Endothelial cell of umbilical vein (primary cell): ENCODE measurements at regions not wholly inside any gene's neighbourhood (a gene's known extent, or its start where the extent isn't known, plus 50 kb on each side); places are given as distances from the start of the nearest gene placed in this dataset.

Source experiments
- BruUV-seq: library from RNA; stranded (reverse); fragments of 400-500 nt; replicated peaks from 2 replicates; lab custom pipeline; 2021; lab: Mats Ljungman, UMichigan
- CTCF ChIA-PET: fragments of 300-600, 350-600 bp; sonication (Branson Sonifier 250); formaldehyde crosslinking; loops from one replicate; lab custom pipeline; 2021; ENCODE audit warnings: antibody characterized with exemption, inconsistent platforms; lab: Charles Lee
- POLR2A ChIA-PET: fragments of 300-600, 350-600 bp; sonication (Branson Sonifier 250); formaldehyde crosslinking; loops from one replicate; lab custom pipeline; 2021; ENCODE audit warnings: antibody characterized with exemption, inconsistent platforms; lab: Charles Lee
- DNase-seq: peaks from one replicate; pipeline ENCODE4 v3.0.0-alpha.2; 2011; ENCODE audit warnings: low read depth, low spot score
- FAIRE-seq: peaks from 2 replicates; lab custom pipeline; 2011; peaks lifted over from hg19 to GRCh38; lab: Jason Lieb, UNC
- H2AFZ ChIP-seq: 2 replicates; pipeline ENCODE4 v1.6.0; 2012; ENCODE audit warnings: low read depth, low read length, control low read depth, inconsistent platforms
- H3K27ac ChIP-seq: 2 replicates; pipeline ENCODE4 v1.5.1; 2011; ENCODE audit warnings: low read depth, mild to moderate bottlenecking, control low read depth, low read length, moderate library complexity; ENCODE audit not compliant: insufficient read depth
- H3K27me3 ChIP-seq, 2 experiments: 2 replicates each; pipeline versions ENCODE4 v1.6.0 to v1.6.1; 2011; ENCODE audit warnings: low read length in 2 of 2, mixed read lengths in 1 of 2; ENCODE audit not compliant: control insufficient read depth in 2 of 2, insufficient read depth in 2 of 2
- H3K36me3 ChIP-seq, 2 experiments: 2 replicates in 1 of 2; 3 replicates in 1 of 2; pipeline ENCODE4 v1.5.1; 2011; ENCODE audit warnings: low read length in 2 of 2, mild to moderate bottlenecking in 1 of 2, moderate library complexity in 1 of 2; ENCODE audit not compliant: control insufficient read depth in 2 of 2, insufficient read depth in 2 of 2; ENCODE audit errors: extremely low read depth in 1 of 2
- H3K4me1 ChIP-seq: 3 replicates; pipeline ENCODE4 v1.5.1; 2011; ENCODE audit warnings: mild to moderate bottlenecking, low read length; ENCODE audit not compliant: control insufficient read depth, insufficient read depth; ENCODE audit errors: extremely low read depth
- H3K4me2 ChIP-seq: 2 replicates; pipeline ENCODE4 v1.6.1; 2011; ENCODE audit warnings: low read length, control low read depth, mixed read lengths; ENCODE audit not compliant: insufficient read depth
- H3K4me3 ChIP-seq, 3 experiments: fragments of 200-600 bp in 1 of 3; sonication (generic), shearing (Covaris generic) in 1 of 3; replicated peaks in 1 of 3; 2 replicates each; pipeline ENCODE4 v1.5.1; 2011 to 2016; ENCODE audit warnings: control low read depth in 3 of 3, low read length in 3 of 3, mild to moderate bottlenecking in 2 of 3, inconsistent platforms in 1 of 3, low read depth in 1 of 3, moderate library complexity in 1 of 3; ENCODE audit not compliant: insufficient read depth in 1 of 3
- H3K79me2 ChIP-seq: 2 replicates; pipeline ENCODE4 v1.6.0; 2012; ENCODE audit warnings: low read length, inconsistent platforms; ENCODE audit not compliant: control insufficient read depth, insufficient read depth
- H3K9ac ChIP-seq: replicated peaks from 2 replicates; pipeline ENCODE3; 2011; ENCODE audit warnings: low read length, control low read depth; ENCODE audit not compliant: insufficient read depth; ENCODE audit errors: extremely low read depth
- H3K9me1 ChIP-seq: replicated peaks from 3 replicates; pipeline ENCODE4 v1.6.0; 2011; ENCODE audit warnings: mild to moderate bottlenecking, low read length; ENCODE audit not compliant: control insufficient read depth, insufficient read depth; ENCODE audit errors: extremely low read depth
- H3K9me3 ChIP-seq: replicated peaks from 2 replicates; pipeline ENCODE4 v1.5.1; 2012; ENCODE audit warnings: low read length, inconsistent platforms; ENCODE audit not compliant: control insufficient read depth, insufficient read depth
- H4K20me1 ChIP-seq: replicated peaks from 2 replicates; pipeline ENCODE3; 2011; ENCODE audit warnings: mild to moderate bottlenecking, low read length; ENCODE audit not compliant: control insufficient read depth, insufficient read depth; ENCODE audit errors: extremely low read depth
- CTCF ChIP-seq, 2 donors: IDR thresholded peaks; 1 replicate in 1 of 2; 2 replicates in 1 of 2; pipeline ENCODE4 v1.5.1; 2011; ENCODE audit warnings: low read length in 2 of 2, mild to moderate bottlenecking in 2 of 2, moderate library complexity in 2 of 2, control low read depth in 1 of 2, inconsistent platforms in 1 of 2, low read depth in 1 of 2; ENCODE audit not compliant: insufficient read depth in 1 of 2; ENCODE audit errors: extremely low read depth in 1 of 2
- EZH2 ChIP-seq: IDR thresholded peaks from 2 replicates; pipeline ENCODE4 v1.6.1; 2012; ENCODE audit warnings: borderline replicate concordance, low read depth, mild to moderate bottlenecking, moderate library complexity, low read length, inconsistent platforms; ENCODE audit not compliant: severe bottlenecking
- FOS ChIP-seq: IDR thresholded peaks from 2 replicates; pipeline ENCODE4 v1.6.1; 2011; ENCODE audit warnings: mild to moderate bottlenecking, low read length, moderate library complexity, borderline replicate concordance; ENCODE audit not compliant: insufficient read depth
- GATA2 ChIP-seq: IDR thresholded peaks from 2 replicates; pipeline ENCODE4 v1.7.0; 2011; ENCODE audit warnings: low read depth, mild to moderate bottlenecking, moderate library complexity, mixed read lengths, low read length; ENCODE audit not compliant: insufficient read length, insufficient read depth
- JUN ChIP-seq: IDR thresholded peaks from 2 replicates; pipeline ENCODE4 v1.6.1; 2011; ENCODE audit warnings: borderline replicate concordance, low read depth; ENCODE audit not compliant: insufficient read length, insufficient read depth
- MAX ChIP-seq: IDR thresholded peaks from 2 replicates; pipeline ENCODE4 v1.6.1; 2011; ENCODE audit not compliant: insufficient read depth, insufficient read length
- MYC ChIP-seq: IDR thresholded peaks from one replicate; pipeline ENCODE4 v1.6.1; 2011; ENCODE audit warnings: mild to moderate bottlenecking, low read depth, low read length
- POLR2A ChIP-seq: IDR thresholded peaks from 2 replicates; pipeline ENCODE4 v1.6.1; 2012; ENCODE audit warnings: low read depth, mild to moderate bottlenecking, control low read depth, low read length
- POLR2AphosphoS5 ChIP-seq: IDR thresholded peaks from 2 replicates; pipeline ENCODE4 v1.6.1; 2012; ENCODE audit warnings: low read depth, mild to moderate bottlenecking, control low read depth, low read length, moderate library complexity; ENCODE audit not compliant: insufficient read depth
- dilution Hi-C: fragments of 300-500 bp; cut with MboI; formaldehyde crosslinking; loops from one replicate; pipeline ENCODE4 v1.15.0; 2019; ENCODE audit warnings: low sequenced_read_pairs; ENCODE audit not compliant: extremely low pct_ligation_motif_present
- intact Hi-C: fragments of 100-400 bp; cut with micrococcal nuclease; formaldehyde crosslinking; loops from one replicate; pipeline ENCODE4 v1.10.0; 2022

- TF ChIP-seq CTCF (IDR thresholded peaks at IDR 0.05; ENCODE audit: extremely low read depth in 1 of 2, insufficient read depth in 1 of 2, low read depth in 1 of 2, low read length in 2 of 2) (no peak), POLR2AphosphoS5 (no peak)
- intact Hi-C loops (no loop called here), dilution Hi-C loops (no loop called here)
- Histone ChIP-seq H2AFZ (no peak overlapping the region), H3K9ac (no peak overlapping the region), H3K4me1 (no peaks in the 10 kb centered on the region), H3K9me1 (no peaks in the 10 kb centered on the region), H3K27ac (no peak overlapping the region), H3K79me2 (no peaks in the 10 kb centered on the region), H3K36me3 (no peaks in the 10 kb centered on the region), H3K4me3 (no peak overlapping the region), H3K4me2 (no peak overlapping the region), H3K9me3 (no peaks in the 10 kb centered on the region), H3K27me3 (no peaks in the 10 kb centered on the region), H4K20me1 (no peaks in the 10 kb centered on the region)
- no peak for DNase-seq
- no peak for FAIRE-seq
- POLR2A ChIA-PET, result no interaction called here
- CTCF ChIA-PET, result no interaction called here
- no TSS peak for BruUV-seq
Observed at GRCh38 chr7:119228482-119228881, 1004.0 kb downstream of the ANKRD7 start.

DNA sequence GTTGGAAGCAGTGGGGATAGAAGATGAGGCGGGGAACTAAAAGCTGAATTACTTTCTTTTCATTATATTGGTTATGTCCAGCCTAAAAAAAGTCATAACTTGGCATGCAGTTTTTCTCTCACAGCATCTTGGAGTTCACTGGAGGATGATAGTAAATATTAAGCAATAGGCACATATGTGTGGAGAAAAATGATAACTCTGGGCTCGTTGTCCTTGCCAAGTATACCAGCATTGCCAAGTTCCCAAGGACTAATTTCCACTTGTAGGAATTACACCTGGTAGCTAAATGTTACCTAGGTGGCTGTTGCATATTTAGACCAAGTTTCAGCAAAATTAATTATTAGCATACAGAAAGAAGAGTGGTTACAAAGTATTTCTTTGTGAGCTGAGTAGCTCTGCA is 1007.6 kb downstream of the ANKRD7 start:
- H3K4me3 ChIP-seq, result no peak overlapping the region
- FAIRE-seq (no peak), DNase-seq (no peak)
- H3K27me3 ChIP-seq, result no peaks in the 10 kb centered on the region
- H3K4me1 ChIP-seq, result no peaks in the 10 kb centered on the region
- no peak overlapping the region for H3K9ac ChIP-seq
- BruUV-seq, result no TSS peak
- H3K36me3 ChIP-seq, result no peaks in the 10 kb centered on the region
- intact Hi-C loops, result no loop called here
- no peak overlapping the region for H2AFZ ChIP-seq
- ChIA-PET CTCF (no interaction called here), POLR2A (no interaction called here)
- dilution Hi-C loops, result no loop called here
- no peaks in the 10 kb centered on the region for H3K9me1 ChIP-seq
- H3K79me2 ChIP-seq, result no peaks in the 10 kb centered on the region
- no peak overlapping the region for H3K4me2 ChIP-seq
- H4K20me1 ChIP-seq, result no peaks in the 10 kb centered on the region
- TF ChIP-seq FOS, result no peak
- no peak for TF ChIP-seq MYC
- no peak for TF ChIP-seq GATA2
- TF ChIP-seq EZH2, result no peak
- no peak for TF ChIP-seq MAX
- TF ChIP-seq JUN, result no peak
- TF ChIP-seq POLR2A, result no peak
- TF ChIP-seq CTCF (IDR thresholded peaks at IDR 0.05; ENCODE audit: extremely low read depth in 1 of 2, insufficient read depth in 1 of 2, low read depth in 1 of 2, low read length in 2 of 2), result no peak
- TF ChIP-seq POLR2AphosphoS5, result no peak
- no peaks in the 10 kb centered on the region for H3K9me3 ChIP-seq
- no peak overlapping the region for H3K27ac ChIP-seq
